PC-3 (cell line): ENCODE measurements at regions not wholly inside any gene's neighbourhood (a gene's known extent, or its start where the extent isn't known, plus 50 kb on each side); places are given as distances from the start of the nearest gene placed in this dataset.

ENCODE experiments used
- ATAC-seq: fragments of 200-7000 bp; cut with Tn5 transposase; 2 replicates; pipeline ENCODE4 v1.9.1; 2020; ENCODE audit warnings: mild to moderate bottlenecking, moderate library complexity
- BruUV-seq: library from RNA; stranded (reverse); fragments of 400-500 nt; replicated peaks from 2 replicates; lab custom pipeline; 2021; lab: Mats Ljungman, UMichigan
- CTCF ChIA-PET: fragments of 300-600 bp; sonication (Branson Sonifier 250); formaldehyde crosslinking; loops from one replicate; lab custom pipeline; 2022; ENCODE audit warnings: antibody characterized with exemption; lab: Charles Lee
- POLR2A ChIA-PET: fragments of 300-600 bp; sonication (Branson Sonifier 250); formaldehyde crosslinking; loops from one replicate; lab custom pipeline; 2022; ENCODE audit warnings: antibody characterized with exemption; ENCODE audit not compliant: unreplicated experiment; lab: Charles Lee
- DNase-seq: peaks from one replicate; pipeline ENCODE4 v3.0.0-alpha.2; 2015
- H2AFZ ChIP-seq: fragments of 300-600 bp; sonication (generic); 2 replicates; pipeline ENCODE4 v1.6.0; 2016; ENCODE audit warnings: antibody characterized with exemption, low read length
- H3F3A ChIP-seq: fragments of 300-600 bp; sonication (generic); one replicate; pipeline ENCODE4 v1.6.0; 2017; ENCODE audit warnings: antibody characterized with exemption, low read length, control low read depth, mild to moderate bottlenecking; ENCODE audit not compliant: unreplicated experiment
- H3K27ac ChIP-seq: fragments of 300-600 bp; sonication (generic); 2 replicates; pipeline ENCODE4 v1.5.1; 2016; ENCODE audit warnings: mild to moderate bottlenecking, low read length
- H3K27me3 ChIP-seq: fragments of 300-600 bp; sonication (generic); 2 replicates; pipeline ENCODE4 v1.6.1; 2016; ENCODE audit warnings: low read length, mixed read lengths
- H3K36me3 ChIP-seq: fragments of 300-600 bp; sonication (generic); 2 replicates; pipeline ENCODE4 v1.6.1; 2016; ENCODE audit warnings: low read depth, mixed run types, low read length, mixed read lengths
- H3K4me1 ChIP-seq: fragments of 300-600 bp; sonication (generic); 2 replicates; pipeline ENCODE4 v1.5.1; 2016; ENCODE audit warnings: low read length; ENCODE audit not compliant: insufficient read depth
- H3K4me2 ChIP-seq: fragments of 300-600 bp; sonication (generic); 2 replicates; pipeline ENCODE4 v1.6.0; 2016; ENCODE audit warnings: low read length
- H3K4me3 ChIP-seq: fragments of 300-600 bp; sonication (generic); 2 replicates; pipeline ENCODE4 v1.5.1; 2016; ENCODE audit warnings: mild to moderate bottlenecking, low read length, mixed read lengths
- H3K79me2 ChIP-seq: fragments of 300-600 bp; sonication (generic); 2 replicates; pipeline ENCODE4 v1.6.1; 2017; ENCODE audit warnings: low read length, mixed read lengths
- H3K9ac ChIP-seq: fragments of 300-600 bp; sonication (generic); 2 replicates; pipeline ENCODE4 v1.6.0; 2016; ENCODE audit warnings: mild to moderate bottlenecking, low read length
- H3K9me2 ChIP-seq: fragments of 300-600 bp; sonication (generic); replicated peaks from 2 replicates; pipeline ENCODE4 v1.6.1; 2016; ENCODE audit warnings: mixed run types, low read length, mixed read lengths
- H3K9me3 ChIP-seq: fragments of 300-600 bp; sonication (generic); 2 replicates; pipeline ENCODE4 v1.6.1; 2016; ENCODE audit warnings: low read length, mixed read lengths
- H4K20me1 ChIP-seq: fragments of 300-600 bp; sonication (generic); 2 replicates; pipeline ENCODE4 v1.6.1; 2016; ENCODE audit warnings: low read length, mixed read lengths
- CTCF ChIP-seq: fragments of 300-600 bp; sonication (generic); conservative IDR thresholded peaks from 2 replicates; pipeline ENCODE4 v1.5.1; 2017; ENCODE audit warnings: antibody characterized with exemption, low read depth, mild to moderate bottlenecking, low read length
- EZH2 ChIP-seq: fragments of 300-600 bp; sonication (generic); IDR thresholded peaks from one replicate; pipeline ENCODE4 v1.6.1; 2017; ENCODE audit warnings: antibody characterized with exemption, mild to moderate bottlenecking, low read length; ENCODE audit not compliant: unreplicated experiment
- EZH2phosphoT487 ChIP-seq: fragments of 300-600 bp; sonication (generic); IDR thresholded peaks from 2 replicates; pipeline ENCODE4 v1.6.1; 2018; ENCODE audit warnings: mild to moderate bottlenecking, antibody characterized with exemption, low read length, borderline replicate concordance
- intact Hi-C: fragments of 100-400 bp; cut with micrococcal nuclease; formaldehyde crosslinking; loops from 2 replicates; pipeline ENCODE4 v1.9.0; 2023

DNA sequence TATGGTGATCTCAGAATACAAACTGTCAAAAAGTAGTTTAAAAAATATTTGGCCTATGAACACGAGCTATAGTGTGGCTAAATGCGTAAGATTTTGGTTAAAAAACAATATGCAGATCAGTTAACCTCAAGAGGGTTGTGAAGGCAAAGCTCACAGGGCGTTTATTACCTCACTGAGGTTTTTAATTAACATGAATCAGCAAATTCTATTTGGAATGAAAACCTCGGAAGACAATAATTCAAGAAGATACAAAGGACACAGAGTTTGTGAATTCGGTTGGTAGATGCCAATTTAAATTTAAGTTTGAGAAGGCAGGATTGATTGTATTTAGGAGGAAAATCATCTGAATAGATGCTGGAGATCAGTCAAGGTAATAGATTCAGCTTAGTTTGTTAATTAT lies 1434.6 kb downstream of the C4orf33 start:
- no peaks in the 10 kb centered on the region for H3K4me1 ChIP-seq
- no peaks in the 10 kb centered on the region for H4K20me1 ChIP-seq
- no peaks in the 10 kb centered on the region for H3K9me2 ChIP-seq
- no peak overlapping the region for H3K4me3 ChIP-seq
- no peak overlapping the region for H3K9ac ChIP-seq
- H3K36me3 ChIP-seq, result no peaks in the 10 kb centered on the region
- no peak overlapping the region for H3K27ac ChIP-seq
- H3F3A ChIP-seq, result no peaks in the 10 kb centered on the region
- BruUV-seq, result no TSS peak
- ATAC-seq (no peak), DNase-seq (no peak)
- no peaks in the 10 kb centered on the region for H3K27me3 ChIP-seq
- POLR2A ChIA-PET, result no interaction called here
- no peak overlapping the region for H2AFZ ChIP-seq
- no peak overlapping the region for H3K4me2 ChIP-seq
- intact Hi-C loops, result no loop called here
- CTCF ChIA-PET, result no interaction called here
- no peaks in the 10 kb centered on the region for H3K9me3 ChIP-seq
- TF ChIP-seq EZH2 (no peak), CTCF (no peak)
- no peaks in the 10 kb centered on the region for H3K79me2 ChIP-seq

DNA sequence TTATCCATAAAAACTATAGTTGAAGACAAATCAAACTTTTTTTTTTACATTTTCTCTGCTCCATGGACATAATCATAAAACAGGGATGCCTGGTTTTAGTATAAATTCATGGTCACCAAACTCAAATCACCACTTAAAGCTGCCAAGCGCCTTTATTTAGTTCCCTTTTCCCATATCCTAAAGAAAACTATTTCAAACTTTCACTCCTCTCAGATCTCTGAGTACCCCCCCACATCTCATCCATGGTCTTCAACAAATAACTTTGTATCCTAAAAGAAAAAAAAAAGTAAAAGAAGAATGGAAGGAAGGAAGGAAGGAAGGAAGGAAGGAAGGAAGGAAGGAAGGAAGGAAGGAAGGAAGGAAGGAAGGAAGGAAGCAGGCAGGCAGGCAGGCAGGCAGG lies 1438.7 kb downstream of the C4orf33 start:
- Histone ChIP-seq H4K20me1 (no peaks in the 10 kb centered on the region), H3K4me2 (no peak overlapping the region), H3F3A (no peaks in the 10 kb centered on the region), H3K9me3 (no peaks in the 10 kb centered on the region), H3K79me2 (no peaks in the 10 kb centered on the region), H3K9me2 (no peaks in the 10 kb centered on the region), H3K9ac (no peak overlapping the region), H3K27ac (no peak overlapping the region), H3K4me3 (no peak overlapping the region), H3K27me3 (no peaks in the 10 kb centered on the region), H3K36me3 (no peaks in the 10 kb centered on the region), H3K4me1 (no peaks in the 10 kb centered on the region), H2AFZ (no peak overlapping the region)
- ChIA-PET CTCF (no interaction called here), POLR2A (no interaction called here)
- ATAC-seq (no peak), DNase-seq (no peak)
- BruUV-seq, result no TSS peak
- no peak for TF ChIP-seq CTCF
- TF ChIP-seq EZH2, result no peak
- no peak for TF ChIP-seq EZH2phosphoT487
- intact Hi-C loops, result no loop called here

DNA sequence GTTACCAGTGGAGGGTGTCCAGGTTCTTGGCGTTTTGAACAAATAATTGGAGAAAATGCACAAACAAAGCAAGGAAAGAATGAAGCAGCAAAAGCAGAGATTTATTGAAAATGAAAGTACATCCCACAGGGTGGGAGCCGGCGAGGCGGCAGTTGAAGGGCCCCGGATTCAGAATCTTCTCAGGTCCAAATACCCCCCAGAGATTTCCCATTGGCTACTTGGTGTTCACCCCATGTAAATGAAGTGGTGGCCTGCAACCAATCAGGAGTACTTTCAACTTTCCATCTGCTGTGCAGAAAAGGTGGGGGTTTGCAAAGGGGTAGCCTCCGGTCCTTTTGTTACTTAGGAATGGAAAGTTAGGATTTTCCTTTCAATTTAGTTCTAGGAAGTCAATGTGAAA lies 1447.0 kb downstream of the C4orf33 start:
- Histone ChIP-seq H3K9me3 (no peaks in the 10 kb centered on the region), H3K4me2 (no peak overlapping the region), H3K4me3 (no peak overlapping the region), H4K20me1 (no peaks in the 10 kb centered on the region), H3K27ac (no peak overlapping the region), H3K4me1 (no peaks in the 10 kb centered on the region), H3F3A (no peaks in the 10 kb centered on the region), H3K9ac (no peak overlapping the region), H3K27me3 (no peaks in the 10 kb centered on the region), H3K79me2 (no peaks in the 10 kb centered on the region), H2AFZ (no peak overlapping the region), H3K36me3 (no peaks in the 10 kb centered on the region), H3K9me2 (no peaks in the 10 kb centered on the region)
- POLR2A ChIA-PET, result no interaction called here
- TF ChIP-seq EZH2, result no peak
- DNase-seq (no peak), ATAC-seq (no peak)
- no TSS peak for BruUV-seq
- CTCF ChIA-PET, result no interaction called here
- intact Hi-C loops, result no loop called here
